K562 (cell line): ENCODE measurements at regions not wholly inside any gene's neighbourhood (a gene's known extent, or its start where the extent isn't known, plus 50 kb on each side); places are given as distances from the start of the nearest gene placed in this dataset.

ENCODE experiments used
- ATAC-seq: fragments of 200-7000 bp; cut with Tn5 transposase; 3 replicates; pipeline ENCODE4 v1.9.1; 2020; ENCODE audit warnings: moderate library complexity
- BruUV-seq: library from RNA; stranded (reverse); fragments of 400-500 nt; replicated peaks from 2 replicates; lab custom pipeline; 2021; lab: Mats Ljungman, UMichigan
- CTCF ChIA-PET: fragments of 300-600 bp; formaldehyde crosslinking; extraction: SDS; loops from one replicate; lab custom pipeline; 2021; ENCODE audit warnings: low intra/inter-chr PET ratio; lab: Yijun Ruan, JAX
- POLR2A ChIA-PET: fragments of 300-600, 350-650 bp; sonication (Branson Sonifier 250); formaldehyde crosslinking; extraction: SDS; loops from one replicate; lab custom pipeline; 2021; ENCODE audit warnings: antibody characterized with exemption, inconsistent platforms; lab: Yijun Ruan, JAX
- DNase-seq, 4 experiments: peaks; one replicate each; pipeline versions ENCODE4 v3.0.0 to v3.0.0-alpha.2; 2011 to 2018; ENCODE audit warnings: low spot score in 3 of 4, mixed read lengths in 3 of 4; ENCODE audit errors: extremely low read depth in 1 of 4
- FAIRE-seq: peaks from 2 replicates; lab custom pipeline; 2011; peaks lifted over from hg19 to GRCh38; lab: Jason Lieb, UNC
- H2AFZ ChIP-seq: 2 replicates; pipeline ENCODE4 v1.6.0; 2011; ENCODE audit warnings: low read depth, low read length, control low read depth, inconsistent platforms
- H3K27ac ChIP-seq: fragments of 200-600 bp; 3 replicates; pipeline ENCODE4 v1.8.0; 2011; ENCODE audit warnings: low read depth, mild to moderate bottlenecking, control low read depth, inconsistent platforms, low read length, moderate library complexity, mixed read lengths; ENCODE audit errors: extremely low read depth
- H3K27me3 ChIP-seq, 2 experiments: fragments of 300-600 bp in 1 of 2; 2 replicates in 1 of 2; 3 replicates in 1 of 2; pipeline versions ENCODE4 v1.6.0 to v1.8.0; 2011; ENCODE audit warnings: inconsistent platforms in 2 of 2, low read length in 2 of 2, mild to moderate bottlenecking in 1 of 2, mixed read lengths in 1 of 2, moderate library complexity in 1 of 2; ENCODE audit not compliant: control insufficient read depth in 2 of 2, insufficient read depth in 2 of 2
- H3K36me3 ChIP-seq: fragments of 300-600 bp; 3 replicates; pipeline ENCODE4 v1.8.0; 2011; ENCODE audit warnings: mild to moderate bottlenecking, low read length, inconsistent platforms; ENCODE audit not compliant: control insufficient read depth, insufficient read depth
- H3K4me1 ChIP-seq, 2 experiments: fragments of 200-600 bp in 1 of 2; replicated peaks in 1 of 2; 2 replicates in 1 of 2; 3 replicates in 1 of 2; pipeline versions ENCODE4 v1.5.1 to v1.8.0; 2011; ENCODE audit warnings: inconsistent platforms in 2 of 2, low read length in 2 of 2, mild to moderate bottlenecking in 1 of 2, mixed read lengths in 1 of 2, moderate library complexity in 1 of 2; ENCODE audit not compliant: control insufficient read depth in 2 of 2, insufficient read depth in 2 of 2
- H3K4me2 ChIP-seq: 2 replicates; pipeline ENCODE4 v1.6.1; 2011; ENCODE audit warnings: low read length, control low read depth, inconsistent platforms, mixed read lengths; ENCODE audit not compliant: insufficient read depth
- H3K4me3 ChIP-seq: fragments of 200-600 bp; sonication (generic), shearing (Covaris generic); 2 replicates; pipeline ENCODE4 v1.5.1; 2016; ENCODE audit warnings: control low read depth, inconsistent platforms
- H3K79me2 ChIP-seq: fragments of 200-600 bp; 3 replicates; pipeline ENCODE4 v1.8.0; 2011; ENCODE audit warnings: low read length, inconsistent platforms; ENCODE audit not compliant: control insufficient read depth, insufficient read depth
- H3K9ac ChIP-seq, 2 experiments: 2 replicates each; pipeline versions ENCODE4 v1.6.0 to v1.6.1; 2011; ENCODE audit warnings: low read depth in 2 of 2, low read length in 2 of 2, control low read depth in 1 of 2, inconsistent platforms in 1 of 2, mild to moderate bottlenecking in 1 of 2, mixed read lengths in 1 of 2; ENCODE audit not compliant: insufficient read depth in 1 of 2
- H3K9me1 ChIP-seq: one replicate; pipeline ENCODE4 v1.6.0; 2011; ENCODE audit warnings: inconsistent platforms, mild to moderate bottlenecking, low read length, moderate library complexity; ENCODE audit not compliant: control insufficient read depth, insufficient read depth
- H3K9me3 ChIP-seq: replicated peaks from 2 replicates; pipeline ENCODE4 v1.5.1; 2011; ENCODE audit warnings: low read depth, low read length, inconsistent platforms; ENCODE audit not compliant: control insufficient read depth, insufficient read depth
- H4K20me1 ChIP-seq: replicated peaks from 2 replicates; pipeline ENCODE4 v1.6.1; 2011; ENCODE audit warnings: low read length, inconsistent platforms, mixed read lengths; ENCODE audit not compliant: control insufficient read depth, insufficient read depth
- FOSL1 ChIP-seq: fragments of 200-800 bp; sonication (Bioruptor generic); conservative IDR thresholded peaks from 2 replicates; pipeline ENCODE4 v1.6.1; 2016; ENCODE audit warnings: missing genetic modification characterization, missing compliant biosample characterization
- RAD21 ChIP-seq, 2 experiments: fragments of 250-450 bp in 1 of 2; fragments of 450-650 bp in 1 of 2; sonication (Bioruptor Pico) in 1 of 2; formaldehyde crosslinking in 1 of 2; IDR thresholded peaks in 1 of 2; conservative IDR thresholded peaks in 1 of 2; 2 replicates each; pipeline versions ENCODE4 v1.4.0 to v1.8.0; 2020 to 2022; ENCODE audit warnings: mild to moderate bottlenecking in 2 of 2, moderate library complexity in 1 of 2
- ZNF830 ChIP-seq: fragments of 250-450 bp; sonication (Bioruptor Pico); IDR thresholded peaks from 2 replicates; pipeline ENCODE4 v1.5.0; 2021; ENCODE audit warnings: mild to moderate bottlenecking
- WGBS: fragments of 100-300 bp; shearing (Covaris generic); methylation state at CpG from one replicate; pipeline ENCODE4 v1.1.6; 2016; ENCODE audit warnings: low coverage, mixed read lengths; ENCODE audit not compliant: insufficient coverage; ENCODE audit errors: missing lambda C conversion rate; 5-methylcytosine and 5-hydroxymethylcytosine counted together
- in situ Hi-C: fragments of 300-500 bp; cut with MboI; formaldehyde crosslinking; loops from 4 replicates; pipeline ENCODE4 v1.15.0; 2018; ENCODE audit warnings: inconsistent platforms, mixed read lengths
- intact Hi-C: fragments of 100-400 bp; cut with micrococcal nuclease; formaldehyde crosslinking; loops from 2 replicates; pipeline ENCODE4 v1.14.2; 2022
- TF ChIP-seq, protein P1 (sequence below): fragments of 450-650 bp; formaldehyde crosslinking; IDR thresholded peaks from 2 replicates; pipeline ENCODE4 v1.4.0; 2020; ENCODE audit warnings: mild to moderate bottlenecking, moderate library complexity
- TF ChIP-seq, protein P2 (sequence below): sonication (generic); formaldehyde crosslinking; IDR thresholded peaks from 2 replicates; pipeline ENCODE4 v1.9.0; 2022; ENCODE audit warnings: mild to moderate bottlenecking, missing genetic modification reagents

DNA sequence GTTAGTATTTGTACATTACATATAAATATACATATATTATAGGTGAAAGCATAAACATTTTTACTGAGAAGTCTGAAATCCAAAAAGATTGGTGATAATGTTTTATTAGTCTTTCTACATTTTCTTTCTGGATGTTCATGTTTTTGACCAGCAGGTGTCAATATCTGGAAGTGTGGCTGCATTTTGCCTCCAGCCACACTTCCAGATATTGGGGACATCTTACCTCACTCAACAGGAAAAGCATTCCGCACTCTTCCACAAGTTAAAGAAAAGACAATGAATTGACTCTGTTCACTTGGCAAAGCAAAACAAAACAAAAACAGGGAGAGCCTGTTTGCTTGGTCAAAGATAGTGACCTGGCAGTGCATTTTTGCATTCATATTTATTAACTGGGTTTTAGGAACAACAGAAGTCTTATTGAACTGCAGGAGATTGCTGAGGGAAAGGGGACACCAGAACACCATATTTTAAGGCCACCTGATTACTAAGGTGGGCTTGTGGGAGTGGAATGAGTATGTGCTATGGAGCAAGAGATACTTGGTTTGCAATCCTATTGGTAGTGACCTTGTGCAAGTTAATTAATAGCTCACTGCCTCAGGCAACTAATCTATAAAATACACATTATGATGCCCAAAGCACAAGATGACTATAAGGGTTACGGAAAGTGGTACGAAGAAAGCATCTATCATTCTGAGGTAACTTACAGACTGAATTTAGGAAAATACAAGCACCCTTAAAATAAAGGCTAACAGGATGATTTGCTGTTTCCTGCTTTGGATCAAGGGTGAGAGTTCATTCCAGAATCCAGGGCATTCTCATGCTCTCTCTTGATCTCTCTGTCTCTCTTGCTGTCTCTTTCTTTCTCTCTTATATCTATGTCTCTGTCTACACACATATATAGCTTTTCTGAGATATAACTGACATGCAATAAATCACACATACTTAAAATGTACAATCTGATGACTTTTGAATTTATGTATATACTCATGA is 389.9 kb upstream of the EMCN start:
- no peaks in the 10 kb centered on the region for H4K20me1 ChIP-seq
- POLR2A ChIA-PET, result no interaction called here
- intact Hi-C loops, result no loop called here
- in situ Hi-C loops, result no loop called here
- H3K4me3 ChIP-seq, result no peak overlapping the region
- no peaks in the 10 kb centered on the region for H3K36me3 ChIP-seq
- no peak for ATAC-seq
- 4% methylated on average over 3 of the region's 3 CpGs for WGBS
- CTCF ChIA-PET, result no interaction called here
- FAIRE-seq, result no peak
- no TSS peak for BruUV-seq
- no peak overlapping the region for H3K4me2 ChIP-seq
- no peak for DNase-seq
- no peak overlapping the region for H2AFZ ChIP-seq
- no peaks in the 10 kb centered on the region; the same call in 1 of the 2 replicates for H3K9me3 ChIP-seq
- TF ChIP-seq, protein P1, sequence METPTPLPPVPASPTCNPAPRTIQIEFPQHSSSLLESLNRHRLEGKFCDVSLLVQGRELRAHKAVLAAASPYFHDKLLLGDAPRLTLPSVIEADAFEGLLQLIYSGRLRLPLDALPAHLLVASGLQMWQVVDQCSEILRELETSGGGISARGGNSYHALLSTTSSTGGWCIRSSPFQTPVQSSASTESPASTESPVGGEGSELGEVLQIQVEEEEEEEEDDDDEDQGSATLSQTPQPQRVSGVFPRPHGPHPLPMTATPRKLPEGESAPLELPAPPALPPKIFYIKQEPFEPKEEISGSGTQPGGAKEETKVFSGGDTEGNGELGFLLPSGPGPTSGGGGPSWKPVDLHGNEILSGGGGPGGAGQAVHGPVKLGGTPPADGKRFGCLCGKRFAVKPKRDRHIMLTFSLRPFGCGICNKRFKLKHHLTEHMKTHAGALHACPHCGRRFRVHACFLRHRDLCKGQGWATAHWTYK (CRISPR knock-in tag), result no peak
- TF ChIP-seq, protein P2, sequence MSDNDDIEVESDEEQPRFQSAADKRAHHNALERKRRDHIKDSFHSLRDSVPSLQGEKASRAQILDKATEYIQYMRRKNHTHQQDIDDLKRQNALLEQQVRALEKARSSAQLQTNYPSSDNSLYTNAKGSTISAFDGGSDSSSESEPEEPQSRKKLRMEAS, result no peak
- TF ChIP-seq ZNF830 (CRISPR knock-in tag) (no peak), RAD21 (CRISPR knock-in tag; conservative IDR thresholded peaks at IDR 0.05 in 1 of 2, IDR thresholded peaks at IDR 0.05 in 1 of 2) (peak in 1 of 2 experiments; percentile 26; a peak in 2 of 4 replicates), FOSL1 (tag) (no peak)
- H3K79me2 ChIP-seq, result no peaks in the 10 kb centered on the region
- no peaks in the 10 kb centered on the region for H3K27me3 ChIP-seq
- H3K9ac ChIP-seq, result no peak overlapping the region
- no peaks in the 10 kb centered on the region for H3K9me1 ChIP-seq
- no peaks in the 10 kb centered on the region for H3K4me1 ChIP-seq
- H3K27ac ChIP-seq, result no peak overlapping the region
